Retinal pigment epithelial cell (primary cell): ENCODE measurements at regions not wholly inside any gene's neighbourhood (a gene's known extent, or its start where the extent isn't known, plus 50 kb on each side); places are given as distances from the start of the nearest gene placed in this dataset.

Source experiments
- DNase-seq: peaks from one replicate; pipeline ENCODE4 v3.0.0-alpha.2; 2010; ENCODE audit warnings: low read depth
- H3K4me3 ChIP-seq: 2 replicates; pipeline ENCODE4 v1.5.1; 2011; ENCODE audit warnings: mild to moderate bottlenecking, low read length, control low read depth, moderate library complexity
- TF ChIP-seq, protein P1 (sequence below): conservative IDR thresholded peaks from 2 replicates; pipeline ENCODE4 v1.5.1; 2011; ENCODE audit warnings: low read depth, low read length, control low read depth, inconsistent platforms

DNA sequence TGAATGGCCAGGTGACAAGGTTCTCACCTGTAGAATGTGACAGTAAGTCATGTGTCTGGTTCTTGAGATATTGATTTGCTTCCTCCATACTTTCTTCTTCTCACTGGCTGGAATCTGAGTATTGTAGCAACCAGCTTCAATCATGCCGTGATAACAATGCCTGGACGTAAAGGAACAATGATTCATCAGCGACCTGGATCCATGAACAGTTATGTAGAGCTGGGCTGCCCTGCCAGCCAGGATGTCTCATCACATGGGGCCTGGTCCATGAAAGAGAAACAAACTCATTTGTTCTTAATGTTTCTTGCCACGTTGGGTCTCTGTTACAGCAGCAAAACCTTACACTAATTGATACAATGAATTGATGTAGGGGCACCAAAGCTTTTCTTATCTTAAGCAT, 627.2 kb downstream of the TOX3 start:
- DNase-seq, result no peak
- H3K4me3 ChIP-seq, result no peak overlapping the region
- TF ChIP-seq, protein P1, sequence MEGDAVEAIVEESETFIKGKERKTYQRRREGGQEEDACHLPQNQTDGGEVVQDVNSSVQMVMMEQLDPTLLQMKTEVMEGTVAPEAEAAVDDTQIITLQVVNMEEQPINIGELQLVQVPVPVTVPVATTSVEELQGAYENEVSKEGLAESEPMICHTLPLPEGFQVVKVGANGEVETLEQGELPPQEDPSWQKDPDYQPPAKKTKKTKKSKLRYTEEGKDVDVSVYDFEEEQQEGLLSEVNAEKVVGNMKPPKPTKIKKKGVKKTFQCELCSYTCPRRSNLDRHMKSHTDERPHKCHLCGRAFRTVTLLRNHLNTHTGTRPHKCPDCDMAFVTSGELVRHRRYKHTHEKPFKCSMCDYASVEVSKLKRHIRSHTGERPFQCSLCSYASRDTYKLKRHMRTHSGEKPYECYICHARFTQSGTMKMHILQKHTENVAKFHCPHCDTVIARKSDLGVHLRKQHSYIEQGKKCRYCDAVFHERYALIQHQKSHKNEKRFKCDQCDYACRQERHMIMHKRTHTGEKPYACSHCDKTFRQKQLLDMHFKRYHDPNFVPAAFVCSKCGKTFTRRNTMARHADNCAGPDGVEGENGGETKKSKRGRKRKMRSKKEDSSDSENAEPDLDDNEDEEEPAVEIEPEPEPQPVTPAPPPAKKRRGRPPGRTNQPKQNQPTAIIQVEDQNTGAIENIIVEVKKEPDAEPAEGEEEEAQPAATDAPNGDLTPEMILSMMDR, result no peak

DNA sequence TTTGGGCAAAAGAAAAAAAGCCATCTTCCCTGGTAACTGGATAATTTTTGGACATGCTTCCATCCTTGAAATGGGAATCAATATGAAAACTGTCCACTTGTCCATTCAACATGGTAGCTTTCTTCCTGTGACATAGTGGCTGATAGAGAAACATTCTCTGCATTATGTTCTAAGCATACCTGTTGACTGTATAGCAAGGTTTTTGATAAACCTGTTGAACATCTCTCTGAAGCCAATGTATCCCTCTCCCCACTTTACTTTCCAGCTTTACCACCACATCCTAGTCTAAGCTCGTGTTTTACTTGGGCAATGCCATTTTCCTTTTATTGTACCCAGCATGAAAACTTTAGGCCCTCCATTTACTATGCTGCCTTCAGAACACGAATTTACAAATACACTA, 630.1 kb downstream of the TOX3 start:
- TF ChIP-seq, protein P1, result no peak
- DNase-seq, result no peak
- no peak overlapping the region for H3K4me3 ChIP-seq

DNA sequence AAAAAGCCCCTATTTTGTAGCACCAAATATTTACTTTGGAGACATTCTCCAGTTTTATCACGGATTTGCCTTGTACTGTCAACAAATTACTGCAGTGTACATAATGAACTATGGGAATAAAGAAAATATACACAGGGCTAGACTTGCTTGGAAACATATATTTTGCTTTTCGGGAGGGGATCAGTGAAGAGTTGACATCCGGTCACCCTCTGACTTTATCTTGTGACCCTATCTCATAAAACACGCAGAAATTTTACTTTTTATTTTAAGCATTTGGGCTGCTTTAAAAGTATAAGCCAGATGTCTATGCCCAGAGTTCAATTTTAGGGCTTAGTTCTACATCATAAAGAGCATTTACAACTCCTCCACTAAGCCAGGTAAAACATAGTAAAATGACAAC, 630.7 kb downstream of the TOX3 start:
- TF ChIP-seq, protein P1, result no peak
- no peak for DNase-seq
- no peak overlapping the region for H3K4me3 ChIP-seq

DNA sequence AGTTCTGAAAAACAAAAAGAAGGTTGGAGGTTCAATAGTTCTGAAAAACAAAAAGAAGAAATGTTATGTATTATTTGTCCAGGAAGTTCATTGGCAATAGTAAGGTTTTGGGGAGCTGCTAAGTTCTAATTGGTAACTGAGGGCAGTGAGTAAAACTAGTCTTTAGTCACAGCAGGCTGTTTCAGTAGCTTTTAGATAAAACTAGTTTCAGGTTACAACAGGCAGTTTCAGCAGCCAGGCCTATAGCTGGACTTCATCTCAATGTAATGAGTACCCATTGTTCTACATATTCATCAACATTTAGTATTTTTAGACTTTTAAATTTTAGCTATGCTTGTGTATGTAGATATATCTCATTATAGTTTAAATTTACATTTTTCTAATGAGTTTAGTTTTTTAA, 639.3 kb downstream of the TOX3 start:
- TF ChIP-seq, protein P1, result no peak
- no peak for DNase-seq
- H3K4me3 ChIP-seq, result no peak overlapping the region

DNA sequence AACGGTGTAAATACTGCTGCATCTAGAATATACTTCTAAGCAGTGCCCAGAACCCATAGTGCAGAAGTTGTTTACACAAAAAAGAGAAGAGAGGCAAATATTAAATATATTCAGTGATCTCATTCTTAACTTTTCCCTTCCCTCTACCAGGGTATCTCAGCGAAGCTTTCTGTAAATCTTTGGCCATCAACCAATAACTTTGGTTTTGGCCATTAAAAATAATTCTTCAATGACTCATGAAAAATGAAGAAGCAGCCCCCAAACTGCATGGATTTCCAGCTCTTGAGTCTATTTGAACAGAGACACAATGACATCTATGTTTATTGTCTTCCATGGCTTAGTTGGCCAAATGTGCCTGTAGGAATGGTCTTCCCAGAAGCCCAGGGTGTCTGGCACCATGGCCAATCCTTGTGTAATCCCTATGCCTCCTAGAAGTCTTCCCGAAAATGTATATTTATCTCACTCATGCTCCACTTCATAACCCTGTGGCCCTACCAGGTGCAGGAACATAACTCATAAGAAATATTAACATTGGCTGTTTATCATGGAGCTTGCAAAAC, 646.6 kb downstream of the TOX3 start:
- TF ChIP-seq, protein P1, result no peak
- no peak for DNase-seq
- H3K4me3 ChIP-seq, result no peak overlapping the region

DNA sequence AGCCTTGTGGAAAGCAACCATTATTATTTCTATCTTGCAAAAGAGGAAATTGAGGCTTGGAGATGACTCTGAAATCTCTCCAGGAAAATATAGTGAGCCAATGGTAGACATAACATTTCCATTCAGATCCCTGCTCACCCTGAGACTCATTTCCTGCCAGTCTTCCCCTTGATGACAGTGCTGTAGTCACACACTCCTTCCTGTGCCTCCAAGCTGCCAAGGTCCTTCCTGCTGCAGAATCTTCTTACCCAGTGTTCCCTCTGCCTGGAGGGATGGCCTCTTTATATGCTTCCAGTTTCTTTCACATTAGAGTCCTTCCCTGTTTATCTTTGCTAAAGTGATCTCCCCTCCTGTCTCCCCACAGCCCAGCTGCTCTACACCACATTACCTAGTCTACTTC, 648.1 kb downstream of the TOX3 start:
- TF ChIP-seq, protein P1, result no peak
- no peak overlapping the region for H3K4me3 ChIP-seq
- no peak for DNase-seq

DNA sequence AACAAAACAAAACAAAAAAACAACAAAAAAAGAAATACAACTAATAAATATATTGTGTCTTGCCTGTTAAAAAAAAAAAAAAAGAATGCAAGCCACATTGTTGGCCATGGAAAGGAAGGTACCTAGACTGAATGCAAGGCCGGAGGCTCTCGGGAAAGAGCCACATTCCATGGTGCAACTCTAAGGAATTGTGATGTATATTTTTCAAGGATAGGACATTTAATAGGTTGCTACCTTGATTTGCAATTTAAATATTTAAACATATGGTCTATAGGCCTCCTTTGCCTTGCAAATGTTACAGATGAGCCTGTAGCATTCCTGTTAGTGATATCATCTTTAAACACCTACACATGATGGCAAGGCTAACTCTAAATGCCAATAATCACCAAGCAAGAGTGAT, 650.9 kb downstream of the TOX3 start:
- TF ChIP-seq, protein P1, result no peak
- H3K4me3 ChIP-seq, result no peak overlapping the region
- DNase-seq, result no peak
